HG03025 (cell line): ENCODE measurements at regions not wholly inside any gene's neighbourhood (a gene's known extent, or its start where the extent isn't known, plus 50 kb on each side); places are given as distances from the start of the nearest gene placed in this dataset.
"Not testable (repeated sequence)": the region's sequence is repeated elsewhere in the genome, so short reads cannot be mapped to it uniquely, and the experiment has no call there.

Experiments used
- ATAC-seq: cut with Tn5 transposase; IDR thresholded peaks from one replicate; pipeline ENCODE4 v1.9.1; 2021; ENCODE audit warnings: mild to moderate bottlenecking, moderate library complexity; ENCODE audit not compliant: unreplicated experiment, low FRiP score

GRCh38 chr20:51193066-51193772 lies 170.3 kb upstream of the KCNG1 start:
- no peak for ATAC-seq

DNA sequence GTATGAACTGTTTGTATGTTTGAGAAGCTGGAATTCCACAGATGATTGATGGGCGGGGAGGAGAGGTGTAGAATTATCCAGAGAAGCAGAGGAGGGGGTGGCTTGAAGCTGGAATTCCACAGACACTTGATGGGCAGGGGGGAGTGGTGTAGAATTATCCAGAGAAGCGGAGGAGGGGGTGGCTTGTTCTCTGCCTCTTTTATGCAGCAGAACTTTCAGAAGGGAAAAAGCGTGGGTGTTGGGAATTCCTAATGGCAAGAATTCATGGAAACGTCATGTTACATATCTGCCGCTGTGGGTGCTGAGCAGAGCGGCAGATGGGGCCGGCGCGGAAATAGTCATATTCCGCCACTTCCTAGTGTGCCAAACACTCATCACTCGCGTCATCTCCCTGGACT lies 167.9 kb upstream of the KCNG1 start:
- no peak for ATAC-seq

- ATAC-seq: no peak
Measured at GRCh38 chr20:51189814-51190782, 167.2 kb upstream of the KCNG1 start.

- ATAC-seq: no peak
Measured at GRCh38 chr20:51188941-51189340, 166.0 kb upstream of the KCNG1 start.

GRCh38 chr20:51187261-51187660 lies 164.4 kb upstream of the KCNG1 start:
- no peak for ATAC-seq

GRCh38 chr20:51185861-51186260 lies 163.0 kb upstream of the KCNG1 start:
- no peak for ATAC-seq

- no peak for ATAC-seq
Measured at GRCh38 chr20:51185277-51185676, 162.4 kb upstream of the KCNG1 start.

- no peak for ATAC-seq
Measured at GRCh38 chr20:51184289-51184688, 161.4 kb upstream of the KCNG1 start.

GRCh38 chr20:51183451-51183850 lies 160.5 kb upstream of the KCNG1 start:
- no peak for ATAC-seq

- no peak for ATAC-seq
Measured at GRCh38 chr20:51182571-51182970, 159.7 kb upstream of the KCNG1 start.

DNA sequence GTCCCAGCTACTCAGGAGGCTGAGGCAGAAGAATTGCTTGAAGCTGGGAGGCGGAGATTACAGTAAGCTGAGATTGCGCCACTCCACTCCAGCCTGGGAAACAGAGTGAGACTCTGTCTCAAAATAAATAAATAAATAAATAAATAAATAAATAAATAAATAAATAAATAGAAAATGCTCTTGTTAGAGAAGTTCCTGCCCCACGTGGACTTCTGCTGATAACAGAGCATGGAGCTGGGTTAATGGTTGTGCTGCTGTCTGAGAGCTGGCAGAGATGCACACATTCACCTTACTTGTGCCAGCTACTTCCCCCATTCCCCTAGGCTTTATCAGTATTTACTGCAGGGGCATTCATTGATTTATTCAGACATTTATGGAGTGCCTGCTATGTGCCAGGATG lies 155.2 kb upstream of the KCNG1 start:
- no peak for ATAC-seq

DNA sequence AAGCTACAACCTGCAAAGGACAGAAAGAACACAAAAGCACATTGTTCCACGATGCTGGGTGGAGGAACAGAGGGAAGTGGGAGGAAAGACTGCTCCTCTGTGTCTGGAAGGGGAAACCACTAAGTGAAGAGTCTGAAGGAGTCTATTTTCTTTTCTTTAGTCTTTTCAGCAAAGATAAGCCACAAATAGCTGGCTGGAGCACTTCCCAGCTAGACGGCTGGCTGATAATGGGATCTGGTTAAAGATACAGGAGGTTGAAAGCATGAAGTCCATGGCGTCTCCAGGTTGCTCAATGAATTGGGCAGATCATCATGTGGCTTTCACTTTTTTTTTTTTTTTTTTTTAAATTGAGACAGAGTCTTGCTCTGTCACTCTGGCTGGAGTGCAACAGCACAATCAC lies 154.0 kb upstream of the KCNG1 start:
- ATAC-seq: no peak

GRCh38 chr20:51176446-51176845 lies 153.5 kb upstream of the KCNG1 start:
- no peak for ATAC-seq

- no peak for ATAC-seq
Measured at GRCh38 chr20:51175724-51176123, 152.8 kb upstream of the KCNG1 start.

DNA sequence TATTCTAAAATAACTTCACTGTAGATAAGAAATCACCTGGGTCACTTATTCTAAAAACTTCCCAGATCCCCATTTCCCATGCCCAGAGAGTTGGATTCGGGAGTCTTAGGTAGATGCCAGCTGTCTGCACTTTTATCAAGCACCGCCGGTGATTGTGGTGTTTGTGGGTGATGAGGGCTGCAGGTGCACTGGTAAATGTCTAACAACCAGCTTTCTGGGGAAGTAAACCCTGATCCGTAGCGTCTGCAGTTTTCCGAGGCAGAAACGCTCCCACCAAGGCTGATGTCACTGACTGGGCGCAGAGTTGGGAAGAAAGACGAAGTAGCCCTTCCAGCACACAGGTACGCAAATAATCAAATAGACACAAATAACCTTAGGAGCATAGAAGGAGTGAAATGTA lies 152.2 kb upstream of the KCNG1 start:
- ATAC-seq: no peak

DNA sequence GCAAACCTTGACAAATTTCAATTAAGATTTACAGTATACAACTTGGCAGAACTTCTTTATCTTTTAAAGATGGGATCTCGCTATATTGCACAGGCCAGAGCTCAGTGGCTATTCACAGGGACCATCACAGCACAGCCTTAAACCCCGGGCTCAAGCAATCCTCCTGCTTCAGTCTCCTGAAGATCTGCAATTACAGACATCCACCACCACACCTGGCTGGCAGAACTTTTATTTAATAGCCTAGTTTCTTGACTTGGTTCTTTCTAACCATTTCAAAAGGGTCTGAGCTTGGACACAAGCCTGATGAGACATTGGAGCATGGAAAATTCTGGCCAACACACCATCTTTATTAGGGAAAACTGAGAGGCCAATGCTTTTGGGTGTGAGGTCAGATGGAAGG lies 151.6 kb upstream of the KCNG1 start:
- no peak for ATAC-seq

- ATAC-seq: no peak
Measured at GRCh38 chr20:51172558-51173428, 149.9 kb upstream of the KCNG1 start.

DNA sequence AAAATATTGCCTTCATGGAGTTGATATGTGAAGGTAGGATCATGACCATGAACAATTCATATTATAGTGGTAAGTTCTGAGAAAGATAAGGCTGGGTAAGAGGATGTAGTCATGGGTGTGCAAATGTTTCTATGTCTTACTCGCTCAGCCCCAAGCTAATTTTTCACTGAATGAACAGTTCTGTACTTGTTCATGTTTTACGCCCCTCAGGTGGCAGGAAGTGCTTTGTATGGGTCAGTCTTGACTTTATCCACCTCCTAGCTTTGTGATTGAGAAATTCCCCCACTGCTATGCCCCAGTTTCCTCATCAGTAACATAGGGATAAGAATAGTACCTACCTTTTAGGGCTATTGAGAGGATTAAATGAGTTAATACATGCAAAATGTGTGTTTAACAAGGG lies 148.2 kb upstream of the KCNG1 start:
- no peak for ATAC-seq

- no peak for ATAC-seq
Measured at GRCh38 chr20:51169813-51170212, 146.9 kb upstream of the KCNG1 start.

DNA sequence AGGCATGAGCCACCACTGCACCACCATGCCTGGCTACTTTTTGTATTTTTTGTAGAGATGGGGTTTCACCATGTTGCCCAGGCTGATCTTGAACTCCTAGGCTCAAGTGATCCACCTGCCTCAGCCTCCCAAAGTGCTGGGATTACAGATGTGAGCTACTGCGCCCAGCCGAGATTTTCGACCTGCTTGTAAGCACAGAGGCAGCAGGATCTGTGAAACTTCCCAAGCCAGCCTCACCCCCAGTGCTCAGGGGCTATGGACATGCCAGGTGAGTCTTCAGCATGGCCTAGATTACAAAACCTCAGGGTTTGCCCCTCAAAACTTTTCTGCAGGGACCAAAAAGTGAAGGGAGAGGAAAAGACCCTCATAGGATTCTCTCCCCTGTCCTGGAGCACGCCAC lies 145.0 kb upstream of the KCNG1 start:
- ATAC-seq: not testable (repeated sequence)

GRCh38 chr20:51166489-51166888 lies 143.6 kb upstream of the KCNG1 start:
- ATAC-seq: no peak
